ENCODE measurements at regions not wholly inside any gene's neighbourhood (a gene's known extent, or its start where the extent isn't known, plus 50 kb on each side); places are given as distances from the start of the nearest gene placed in this dataset.

GRCh38 chr12:96104566-96104965 is 69.2 kb upstream of the LTA4H start:
- no peak for TF ChIP-seq ATF3 (IDR thresholded peaks at IDR 0.05)
- no peak for TF ChIP-seq CTCF (IDR thresholded peaks at IDR 0.05; ENCODE audit: low read depth, low read length, missing input control)
- no peak for TF ChIP-seq RXRA (IDR thresholded peaks at IDR 0.05)
